HG03378 (cell line): ENCODE measurements at regions not wholly inside any gene's neighbourhood (a gene's known extent, or its start where the extent isn't known, plus 50 kb on each side); places are given as distances from the start of the nearest gene placed in this dataset.

Source experiments
- ATAC-seq: cut with Tn5 transposase; IDR thresholded peaks from one replicate; pipeline ENCODE4 v1.9.1; 2021; ENCODE audit warnings: mild to moderate bottlenecking, moderate library complexity; ENCODE audit not compliant: unreplicated experiment

GRCh38 chr14:95466506-95466905, 49.9 kb downstream of the SYNE3 start:
- ATAC-seq = no peak

- ATAC-seq = no peak
Measured at GRCh38 chr14:95465936-95466335, 50.5 kb downstream of the SYNE3 start.

- no peak for ATAC-seq
Measured at GRCh38 chr14:95465358-95465757, 51.1 kb downstream of the SYNE3 start.

- ATAC-seq = no peak
Measured at GRCh38 chr14:95464514-95464913, 51.9 kb downstream of the SYNE3 start.

GRCh38 chr14:95464103-95464502, 52.3 kb downstream of the SYNE3 start:
- ATAC-seq = no peak

- no peak for ATAC-seq
Measured at GRCh38 chr14:95463171-95463901, 53.1 kb downstream of the SYNE3 start.

- no peak for ATAC-seq
Measured at GRCh38 chr14:95462491-95462890, 54.0 kb downstream of the SYNE3 start.

- no peak for ATAC-seq
Measured at GRCh38 chr14:95460647-95461478, 55.6 kb downstream of the SYNE3 start.

GRCh38 chr14:95458906-95459305, 57.5 kb downstream of the SYNE3 start:
- no peak for ATAC-seq

GRCh38 chr14:95458459-95458858, 58.0 kb downstream of the SYNE3 start:
- no peak for ATAC-seq

- no peak for ATAC-seq
Measured at GRCh38 chr14:95456281-95456680, 60.2 kb downstream of the SYNE3 start.

GRCh38 chr14:95455246-95455645, 61.2 kb downstream of the SYNE3 start:
- ATAC-seq = no peak

GRCh38 chr14:95453713-95453980, 62.8 kb downstream of the SYNE3 start:
- ATAC-seq = no peak

- ATAC-seq = no peak
Measured at GRCh38 chr14:95452893-95453712, 63.3 kb downstream of the SYNE3 start.

- no peak for ATAC-seq
Measured at GRCh38 chr14:95452176-95452892, 64.1 kb downstream of the SYNE3 start.

GRCh38 chr14:95449131-95449530, 67.3 kb downstream of the SYNE3 start:
- ATAC-seq = no peak

GRCh38 chr14:95446470-95446869, 70.0 kb downstream of the SYNE3 start:
- no peak for ATAC-seq

- no peak for ATAC-seq
Measured at GRCh38 chr14:95445676-95446075, 70.8 kb downstream of the SYNE3 start.

GRCh38 chr14:95445161-95445560, 71.3 kb downstream of the SYNE3 start:
- ATAC-seq = no peak

GRCh38 chr14:95444132-95445129, 72.0 kb downstream of the SYNE3 start:
- no peak for ATAC-seq
